ENCODE measurements at regions not wholly inside any gene's neighbourhood (a gene's known extent, or its start where the extent isn't known, plus 50 kb on each side); places are given as distances from the start of the nearest gene placed in this dataset.
A peak's percentile ranks its signal among the peaks of the same experiment; 100 is the strongest.

DNA sequence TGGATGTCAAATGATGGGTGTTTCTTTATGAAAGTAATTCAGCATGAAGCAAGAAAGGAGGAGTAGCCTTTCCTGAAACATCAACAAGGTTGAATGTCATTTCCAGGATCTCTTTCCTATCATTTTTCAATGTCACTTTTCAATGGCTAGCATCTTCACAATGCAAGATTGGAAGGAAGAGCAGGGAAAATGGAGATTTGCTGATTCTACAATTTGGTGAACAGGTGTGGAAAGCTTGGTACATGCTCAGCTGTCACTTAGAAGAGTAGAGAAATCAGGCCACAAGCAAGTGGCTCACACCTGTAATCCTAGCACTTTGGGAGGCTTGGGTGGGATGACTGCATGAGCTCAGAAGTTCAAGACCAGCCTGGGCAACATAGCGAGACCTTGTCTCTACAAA is 112.7 kb upstream of the FERMT1 start:
- DNase-seq (ENCODE audit: low spot score) (no peak), ATAC-seq (ENCODE audit: low FRiP score) (no peak)
- TF ChIP-seq, protein P1, sequence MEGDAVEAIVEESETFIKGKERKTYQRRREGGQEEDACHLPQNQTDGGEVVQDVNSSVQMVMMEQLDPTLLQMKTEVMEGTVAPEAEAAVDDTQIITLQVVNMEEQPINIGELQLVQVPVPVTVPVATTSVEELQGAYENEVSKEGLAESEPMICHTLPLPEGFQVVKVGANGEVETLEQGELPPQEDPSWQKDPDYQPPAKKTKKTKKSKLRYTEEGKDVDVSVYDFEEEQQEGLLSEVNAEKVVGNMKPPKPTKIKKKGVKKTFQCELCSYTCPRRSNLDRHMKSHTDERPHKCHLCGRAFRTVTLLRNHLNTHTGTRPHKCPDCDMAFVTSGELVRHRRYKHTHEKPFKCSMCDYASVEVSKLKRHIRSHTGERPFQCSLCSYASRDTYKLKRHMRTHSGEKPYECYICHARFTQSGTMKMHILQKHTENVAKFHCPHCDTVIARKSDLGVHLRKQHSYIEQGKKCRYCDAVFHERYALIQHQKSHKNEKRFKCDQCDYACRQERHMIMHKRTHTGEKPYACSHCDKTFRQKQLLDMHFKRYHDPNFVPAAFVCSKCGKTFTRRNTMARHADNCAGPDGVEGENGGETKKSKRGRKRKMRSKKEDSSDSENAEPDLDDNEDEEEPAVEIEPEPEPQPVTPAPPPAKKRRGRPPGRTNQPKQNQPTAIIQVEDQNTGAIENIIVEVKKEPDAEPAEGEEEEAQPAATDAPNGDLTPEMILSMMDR (IDR thresholded peaks at IDR 0.05) = no peak

DNA sequence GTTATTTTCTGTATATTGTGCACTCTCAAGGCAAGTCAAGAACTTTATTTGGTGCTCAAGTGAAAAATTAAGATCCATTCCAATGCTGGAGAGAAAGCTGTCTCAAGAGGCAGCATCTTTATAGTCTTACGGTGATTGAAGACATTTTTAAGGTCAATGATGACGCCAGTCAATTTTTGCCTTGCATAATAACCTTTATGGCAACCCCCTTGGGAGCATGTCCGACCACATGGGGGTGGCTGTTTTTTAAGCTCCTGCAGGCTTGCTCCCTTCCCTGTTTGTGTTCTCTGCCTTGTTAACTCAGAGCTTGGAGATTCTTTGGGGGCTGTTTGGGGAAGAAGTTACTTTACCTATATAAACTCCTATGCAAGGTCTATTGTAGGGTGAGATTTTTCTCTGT is 109.6 kb upstream of the FERMT1 start:
- no peak for ATAC-seq (ENCODE audit: low FRiP score)
- DNase-seq (ENCODE audit: low spot score) = no peak
- TF ChIP-seq, protein P1 (IDR thresholded peaks at IDR 0.05) = no peak

- ATAC-seq (ENCODE audit: low FRiP score) = peak; percentile 66
- TF ChIP-seq, protein P1 (IDR thresholded peaks at IDR 0.05) = no peak
- DNase-seq (ENCODE audit: low spot score) = no peak
Measured at GRCh38 chr20:6231556-6231955, 108.7 kb upstream of the FERMT1 start.

DNA sequence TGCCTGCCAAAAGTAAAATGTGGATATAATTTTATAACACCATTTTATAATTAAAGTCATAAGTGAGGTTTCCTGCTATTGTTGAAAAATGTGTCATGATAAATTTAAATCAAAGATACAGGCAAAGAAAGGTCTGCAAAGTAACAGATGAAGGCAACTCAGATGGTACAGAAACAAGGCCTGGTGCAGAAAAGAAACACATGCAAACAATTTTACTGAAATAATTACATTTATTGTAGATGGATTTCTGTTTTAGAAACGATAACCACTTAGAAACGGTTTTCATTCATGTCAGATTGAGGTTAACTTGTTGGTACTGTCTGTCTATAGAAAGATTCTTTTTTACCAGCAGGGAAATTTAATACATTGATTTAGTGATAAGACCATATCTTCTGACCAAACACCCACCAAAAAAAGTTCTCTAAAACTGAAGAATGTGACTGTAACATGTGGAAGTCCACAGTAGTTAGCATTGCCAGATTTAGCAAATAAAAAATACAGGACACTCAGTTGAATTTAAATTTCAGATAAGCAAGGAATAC is 105.5 kb upstream of the FERMT1 start:
- DNase-seq (ENCODE audit: low spot score) (no peak), ATAC-seq (ENCODE audit: low FRiP score) (no peak)
- TF ChIP-seq, protein P1 (IDR thresholded peaks at IDR 0.05) = no peak

DNA sequence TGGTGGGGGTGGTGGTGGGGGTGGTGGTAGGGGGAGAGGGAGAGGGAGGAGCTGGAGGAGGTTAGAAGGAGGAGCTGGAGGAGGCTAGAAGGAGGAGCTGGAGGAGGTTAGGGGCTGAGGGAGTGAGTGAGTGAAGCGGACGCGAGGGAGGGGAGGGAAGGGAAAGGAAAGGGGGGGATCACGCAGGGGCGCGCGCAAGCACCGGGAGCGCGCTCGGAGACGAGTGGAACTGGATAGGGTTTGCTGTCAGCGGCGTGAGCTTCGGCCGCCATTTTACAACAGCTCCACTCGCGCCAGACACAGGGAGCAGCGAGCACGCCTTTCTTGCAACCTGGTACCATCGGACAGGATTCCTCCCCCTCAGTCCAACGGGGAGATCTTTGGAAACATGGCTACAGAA is 90.5 kb upstream of the FERMT1 start:
- ATAC-seq (ENCODE audit: low FRiP score) = no peak
- TF ChIP-seq, protein P1 (IDR thresholded peaks at IDR 0.05) = no peak
- DNase-seq (ENCODE audit: low spot score) = no peak

GRCh38 chr20:6212903-6213302 is 90.1 kb upstream of the FERMT1 start:
- ATAC-seq (ENCODE audit: low FRiP score) (no peak), DNase-seq (ENCODE audit: low spot score) (no peak)
- TF ChIP-seq, protein P1 (IDR thresholded peaks at IDR 0.05) = no peak

- ATAC-seq (ENCODE audit: low FRiP score) (no peak), DNase-seq (ENCODE audit: low spot score) (no peak)
- TF ChIP-seq, protein P1 (IDR thresholded peaks at IDR 0.05) = no peak
Measured at GRCh38 chr20:6209093-6209492, 86.3 kb upstream of the FERMT1 start.

Measured in omental fat pad (tissue), 3 donors.